ENCODE measurements at regions not wholly inside any gene's neighbourhood (a gene's known extent, or its start where the extent isn't known, plus 50 kb on each side); places are given as distances from the start of the nearest gene placed in this dataset.
"Not testable (repeated sequence)": the region's sequence is repeated elsewhere in the genome, so short reads cannot be mapped to it uniquely, and the experiment has no call there.

GRCh38 chr3:118530350-118530922 is 504.2 kb downstream of the IGSF11 start:
- Mint-ChIP-seq H3K27me3 (ENCODE audit: insufficient read depth) (no peaks in the 10 kb centered on the region), H3K27ac (no peak overlapping the region), H3K9me3 (peaks cover 47% of the 10 kb centered on the region), H3K4me3 (no peak overlapping the region), H3K36me3 (ENCODE audit: low read depth) (no peaks in the 10 kb centered on the region), H3K4me1 (ENCODE audit: low read depth) (no peaks in the 10 kb centered on the region)
- no peak for DNase-seq
- TF ChIP-seq, protein P1, sequence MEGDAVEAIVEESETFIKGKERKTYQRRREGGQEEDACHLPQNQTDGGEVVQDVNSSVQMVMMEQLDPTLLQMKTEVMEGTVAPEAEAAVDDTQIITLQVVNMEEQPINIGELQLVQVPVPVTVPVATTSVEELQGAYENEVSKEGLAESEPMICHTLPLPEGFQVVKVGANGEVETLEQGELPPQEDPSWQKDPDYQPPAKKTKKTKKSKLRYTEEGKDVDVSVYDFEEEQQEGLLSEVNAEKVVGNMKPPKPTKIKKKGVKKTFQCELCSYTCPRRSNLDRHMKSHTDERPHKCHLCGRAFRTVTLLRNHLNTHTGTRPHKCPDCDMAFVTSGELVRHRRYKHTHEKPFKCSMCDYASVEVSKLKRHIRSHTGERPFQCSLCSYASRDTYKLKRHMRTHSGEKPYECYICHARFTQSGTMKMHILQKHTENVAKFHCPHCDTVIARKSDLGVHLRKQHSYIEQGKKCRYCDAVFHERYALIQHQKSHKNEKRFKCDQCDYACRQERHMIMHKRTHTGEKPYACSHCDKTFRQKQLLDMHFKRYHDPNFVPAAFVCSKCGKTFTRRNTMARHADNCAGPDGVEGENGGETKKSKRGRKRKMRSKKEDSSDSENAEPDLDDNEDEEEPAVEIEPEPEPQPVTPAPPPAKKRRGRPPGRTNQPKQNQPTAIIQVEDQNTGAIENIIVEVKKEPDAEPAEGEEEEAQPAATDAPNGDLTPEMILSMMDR (IDR thresholded peaks at IDR 0.05), result no peak

- not testable (repeated sequence) for H3K27me3 Mint-ChIP-seq (ENCODE audit: insufficient read depth); H3K36me3 Mint-ChIP-seq (ENCODE audit: low read depth); H3K4me1 Mint-ChIP-seq (ENCODE audit: low read depth); H3K27ac Mint-ChIP-seq; DNase-seq; H3K4me3 Mint-ChIP-seq
- H3K9me3 Mint-ChIP-seq, result peaks cover 42% of the 10 kb centered on the region
Measured at GRCh38 chr3:118530927-118531356, 503.7 kb downstream of the IGSF11 start.

GRCh38 chr3:118531816-118532215 is 502.8 kb downstream of the IGSF11 start:
- TF ChIP-seq, protein P1 (IDR thresholded peaks at IDR 0.05), result no peak
- Mint-ChIP-seq H3K9me3 (peaks cover 41% of the 10 kb centered on the region), H3K27ac (no peak overlapping the region), H3K4me3 (no peak overlapping the region), H3K27me3 (ENCODE audit: insufficient read depth) (no peaks in the 10 kb centered on the region), H3K36me3 (ENCODE audit: low read depth) (no peaks in the 10 kb centered on the region), H3K4me1 (ENCODE audit: low read depth) (no peaks in the 10 kb centered on the region)
- DNase-seq, result no peak

GRCh38 chr3:118533676-118534075 is 501.0 kb downstream of the IGSF11 start:
- TF ChIP-seq, protein P1 (IDR thresholded peaks at IDR 0.05), result no peak
- Mint-ChIP-seq H3K27me3 (ENCODE audit: insufficient read depth) (no peaks in the 10 kb centered on the region), H3K36me3 (ENCODE audit: low read depth) (no peaks in the 10 kb centered on the region), H3K4me3 (no peak overlapping the region), H3K4me1 (ENCODE audit: low read depth) (no peaks in the 10 kb centered on the region), H3K9me3 (peaks cover 30% of the 10 kb centered on the region), H3K27ac (no peak overlapping the region)
- DNase-seq, result no peak

- no peak for DNase-seq
- Mint-ChIP-seq H3K4me1 (ENCODE audit: low read depth) (no peaks in the 10 kb centered on the region), H3K27me3 (ENCODE audit: insufficient read depth) (no peaks in the 10 kb centered on the region), H3K36me3 (ENCODE audit: low read depth) (no peaks in the 10 kb centered on the region), H3K27ac (no peak overlapping the region), H3K9me3 (peaks cover 25% of the 10 kb centered on the region), H3K4me3 (no peak overlapping the region)
- TF ChIP-seq, protein P1 (IDR thresholded peaks at IDR 0.05), result no peak
Measured at GRCh38 chr3:118534519-118534918, 500.1 kb downstream of the IGSF11 start.

DNA sequence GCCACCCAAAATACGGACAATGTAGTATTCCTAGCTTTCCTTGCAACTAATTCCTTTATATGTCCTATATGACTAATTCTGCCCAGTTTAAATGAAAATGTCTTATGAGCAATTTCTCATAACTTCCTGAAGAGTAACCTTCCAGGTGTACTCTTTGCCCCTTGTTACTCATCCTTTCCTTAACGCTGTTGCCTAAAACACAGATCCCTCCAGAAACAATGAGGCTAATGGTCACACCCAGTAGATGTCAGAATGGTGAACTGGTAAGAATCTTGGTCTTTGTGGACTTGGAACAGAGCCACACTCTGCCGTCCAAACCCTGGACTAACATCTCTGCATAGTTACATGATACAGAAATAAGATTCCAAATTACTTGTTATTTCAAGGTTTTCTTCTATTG is 497.9 kb downstream of the IGSF11 start:
- no peaks in the 10 kb centered on the region for H3K36me3 Mint-ChIP-seq (ENCODE audit: low read depth)
- H3K27me3 Mint-ChIP-seq (ENCODE audit: insufficient read depth), result no peaks in the 10 kb centered on the region
- no peak overlapping the region for H3K4me3 Mint-ChIP-seq
- no peak overlapping the region for H3K27ac Mint-ChIP-seq
- H3K4me1 Mint-ChIP-seq (ENCODE audit: low read depth), result no peaks in the 10 kb centered on the region
- TF ChIP-seq, protein P1 (IDR thresholded peaks at IDR 0.05), result no peak
- no peak for DNase-seq
- peaks cover 36% of the 10 kb centered on the region for H3K9me3 Mint-ChIP-seq
